RWPE1 (cell line): ENCODE measurements at regions not wholly inside any gene's neighbourhood (a gene's known extent, or its start where the extent isn't known, plus 50 kb on each side); places are given as distances from the start of the nearest gene placed in this dataset.

Source experiments
- CTCF ChIA-PET: fragments of 350-600 bp; sonication (Branson Sonifier 250); formaldehyde crosslinking; extraction: SDS; loops from one replicate; lab custom pipeline; 2021; lab: Yijun Ruan, JAX
- POLR2A ChIA-PET: fragments of 400-600 bp; formaldehyde crosslinking; extraction: SDS; loops from one replicate; lab custom pipeline; 2020; ENCODE audit warnings: antibody characterized with exemption; ENCODE audit not compliant: low non-redundant PET; lab: Yijun Ruan, JAX
- DNase-seq: peaks from one replicate; pipeline ENCODE4 v3.0.0; 2012; ENCODE audit warnings: low spot score
- H3K27ac ChIP-seq: fragments of 450-650 bp; 2 replicates; pipeline ENCODE4 v1.5.1; 2017
- TF ChIP-seq, protein P1 (sequence below): fragments of 450-650 bp; conservative IDR thresholded peaks from 2 replicates; pipeline ENCODE4 v1.5.1; 2017; ENCODE audit warnings: low read depth, mild to moderate bottlenecking

DNA sequence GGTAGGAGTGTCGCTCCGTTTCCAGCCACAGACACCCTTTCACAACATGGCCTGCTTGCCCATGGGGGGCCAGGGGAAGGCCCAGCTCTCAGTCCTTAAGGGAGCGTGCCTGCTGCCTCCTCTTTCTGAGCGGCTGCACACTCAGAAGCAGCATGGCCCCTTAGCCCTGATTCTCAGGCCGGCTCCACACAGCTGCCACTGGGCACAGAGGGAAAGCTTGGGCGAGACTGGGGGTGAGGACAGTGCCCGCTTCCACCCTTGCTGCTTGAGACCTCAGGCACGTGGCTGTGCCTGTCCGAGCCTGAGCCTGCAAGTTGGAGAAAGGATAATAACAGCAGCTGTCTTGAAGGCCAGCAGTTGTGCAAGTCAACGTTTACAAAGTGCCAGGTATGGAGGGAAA is 416.3 kb downstream of the SHANK2 start:
- ChIA-PET CTCF (no interaction called here), POLR2A (interaction anchor here (0.5 kb wide), 1 partner anchor 13 kb away, joined by 6 read pairs; no protein-coding TSS in a partner anchor)
- H3K27ac ChIP-seq: no peak overlapping the region
- DNase-seq: no peak
- TF ChIP-seq, protein P1, sequence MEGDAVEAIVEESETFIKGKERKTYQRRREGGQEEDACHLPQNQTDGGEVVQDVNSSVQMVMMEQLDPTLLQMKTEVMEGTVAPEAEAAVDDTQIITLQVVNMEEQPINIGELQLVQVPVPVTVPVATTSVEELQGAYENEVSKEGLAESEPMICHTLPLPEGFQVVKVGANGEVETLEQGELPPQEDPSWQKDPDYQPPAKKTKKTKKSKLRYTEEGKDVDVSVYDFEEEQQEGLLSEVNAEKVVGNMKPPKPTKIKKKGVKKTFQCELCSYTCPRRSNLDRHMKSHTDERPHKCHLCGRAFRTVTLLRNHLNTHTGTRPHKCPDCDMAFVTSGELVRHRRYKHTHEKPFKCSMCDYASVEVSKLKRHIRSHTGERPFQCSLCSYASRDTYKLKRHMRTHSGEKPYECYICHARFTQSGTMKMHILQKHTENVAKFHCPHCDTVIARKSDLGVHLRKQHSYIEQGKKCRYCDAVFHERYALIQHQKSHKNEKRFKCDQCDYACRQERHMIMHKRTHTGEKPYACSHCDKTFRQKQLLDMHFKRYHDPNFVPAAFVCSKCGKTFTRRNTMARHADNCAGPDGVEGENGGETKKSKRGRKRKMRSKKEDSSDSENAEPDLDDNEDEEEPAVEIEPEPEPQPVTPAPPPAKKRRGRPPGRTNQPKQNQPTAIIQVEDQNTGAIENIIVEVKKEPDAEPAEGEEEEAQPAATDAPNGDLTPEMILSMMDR: no peak

- TF ChIP-seq, protein P1: no peak
- no peak overlapping the region for H3K27ac ChIP-seq
- ChIA-PET POLR2A (no interaction called here), CTCF (no interaction called here)
- no peak for DNase-seq
Measured at GRCh38 chr11:70838198-70838597, 414.2 kb downstream of the SHANK2 start.

DNA sequence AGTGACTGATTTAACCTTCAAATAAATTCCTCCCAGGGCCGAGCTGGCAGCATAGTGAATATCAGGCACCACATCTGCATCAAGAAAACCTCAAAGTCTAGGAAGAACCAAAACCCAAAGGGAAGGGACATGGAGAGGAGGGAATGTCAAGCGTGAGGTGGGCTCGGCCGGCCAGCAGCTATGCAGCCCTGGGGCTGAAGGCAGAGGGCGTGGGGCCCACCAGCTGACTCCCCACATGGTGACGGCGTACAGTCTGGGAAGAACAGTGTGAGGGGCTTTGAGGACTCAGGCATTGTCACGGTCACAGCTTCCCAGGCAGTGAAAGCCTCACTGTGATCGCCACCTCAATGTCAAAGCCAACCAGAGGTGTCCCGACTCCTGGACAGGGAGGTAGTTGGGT is 412.5 kb downstream of the SHANK2 start:
- CTCF ChIA-PET: interaction anchor here (0.5 to 0.7 kb wide), 2 partner anchors 11 to 12 kb away, joined by 3 read pairs; no protein-coding TSS in a partner anchor
- POLR2A ChIA-PET: no interaction called here
- no peak overlapping the region for H3K27ac ChIP-seq
- no peak for DNase-seq
- TF ChIP-seq, protein P1: no peak

DNA sequence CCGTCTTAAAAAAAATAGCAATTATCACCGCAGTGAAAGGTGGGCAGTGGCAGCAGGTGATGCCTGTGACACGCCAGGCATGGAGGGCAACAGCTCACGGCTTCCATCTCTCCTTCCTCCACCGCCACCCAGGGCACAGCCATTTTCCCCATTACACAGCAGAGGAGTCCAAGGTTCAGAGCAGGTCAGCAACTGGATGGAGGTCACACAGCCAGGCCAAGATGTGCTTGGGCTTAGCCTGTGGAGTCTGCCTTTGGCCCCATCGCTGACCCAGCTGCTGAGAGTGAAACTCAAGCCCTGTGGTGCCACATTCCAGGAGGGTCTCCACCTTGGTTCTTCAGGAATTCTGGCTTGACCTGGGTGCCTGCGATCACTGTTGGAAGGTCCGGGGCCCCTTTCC is 411.1 kb downstream of the SHANK2 start:
- no peak for DNase-seq
- H3K27ac ChIP-seq: no peak overlapping the region
- POLR2A ChIA-PET: no interaction called here
- TF ChIP-seq, protein P1: no peak
- CTCF ChIA-PET: no interaction called here

DNA sequence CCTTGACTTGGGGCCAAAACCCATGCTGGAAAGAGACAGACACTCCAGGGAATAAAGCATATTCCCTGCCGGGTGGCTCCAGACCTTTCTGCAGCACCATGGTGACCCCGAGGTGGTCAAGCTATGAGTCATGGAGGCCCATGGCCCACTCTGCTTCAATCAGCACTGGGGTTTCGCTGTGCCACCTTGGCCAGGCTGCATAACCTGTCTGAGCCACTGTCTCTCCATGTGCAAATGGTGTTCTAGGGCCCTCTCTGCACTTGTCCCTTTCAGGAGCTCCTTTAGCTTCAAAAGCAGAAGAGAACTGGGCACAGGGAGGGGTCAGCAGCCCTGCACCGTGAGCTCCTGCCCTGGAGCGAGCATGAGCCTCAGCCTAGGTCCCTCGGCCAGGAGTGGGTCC is 410.1 kb downstream of the SHANK2 start:
- TF ChIP-seq, protein P1: no peak
- no peak overlapping the region for H3K27ac ChIP-seq
- DNase-seq: no peak
- CTCF ChIA-PET: interaction anchor here (0.7 kb wide), 1 partner anchor 9 kb away, joined by 3 read pairs; no protein-coding TSS in a partner anchor
- POLR2A ChIA-PET: no interaction called here

GRCh38 chr11:70842701-70843100 is 409.7 kb downstream of the SHANK2 start:
- no peak for DNase-seq
- H3K27ac ChIP-seq: no peak overlapping the region
- TF ChIP-seq, protein P1: no peak
- POLR2A ChIA-PET: no interaction called here
- CTCF ChIA-PET: interaction anchor here (0.7 kb wide), 1 partner anchor 8 kb away, joined by 3 read pairs; no protein-coding TSS in a partner anchor

DNA sequence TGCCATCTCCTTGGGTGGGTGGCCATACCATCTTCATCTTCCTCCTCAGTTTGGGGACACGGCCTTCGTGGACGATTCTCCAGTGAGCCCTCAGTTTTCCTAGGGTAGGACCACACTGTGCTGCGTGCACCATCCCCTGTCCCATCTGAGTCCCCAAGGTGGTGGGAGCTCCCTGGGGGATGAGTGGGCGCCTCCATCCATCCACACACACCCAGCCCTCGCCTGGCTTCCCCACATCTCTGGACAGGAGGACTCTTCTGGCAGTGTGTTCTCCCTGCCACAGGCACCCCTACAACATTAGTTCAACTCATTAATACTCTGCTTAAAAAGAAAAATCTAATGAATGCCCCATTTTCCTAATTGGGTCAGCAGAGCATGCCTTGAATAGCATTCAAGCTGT is 408.5 kb downstream of the SHANK2 start:
- no peak for DNase-seq
- no peak overlapping the region for H3K27ac ChIP-seq
- TF ChIP-seq, protein P1: no peak
- ChIA-PET CTCF (no interaction called here), POLR2A (no interaction called here)
